ENCODE measurements at regions not wholly inside any gene's neighbourhood (a gene's known extent, or its start where the extent isn't known, plus 50 kb on each side); places are given as distances from the start of the nearest gene placed in this dataset.

DNA sequence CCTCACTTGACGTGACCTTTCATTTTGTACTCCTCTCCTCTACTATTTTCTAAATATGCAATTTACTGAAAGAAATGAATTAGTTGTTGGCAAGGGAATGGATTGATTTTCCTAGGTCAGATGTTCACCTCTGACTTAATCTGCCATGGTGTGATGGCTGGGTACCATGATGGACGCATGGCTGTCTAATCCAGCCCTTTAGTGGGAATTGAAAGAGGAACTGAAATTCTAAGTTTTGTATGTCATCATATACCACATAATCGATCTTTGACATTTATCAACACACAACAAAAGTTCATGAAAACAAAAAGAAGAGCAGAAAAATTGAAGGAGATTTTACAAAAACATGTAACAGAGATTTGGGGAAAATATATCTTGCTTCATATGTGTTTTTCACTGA is 331.3 kb upstream of the SNX7 start:
- TF ChIP-seq, protein P1, sequence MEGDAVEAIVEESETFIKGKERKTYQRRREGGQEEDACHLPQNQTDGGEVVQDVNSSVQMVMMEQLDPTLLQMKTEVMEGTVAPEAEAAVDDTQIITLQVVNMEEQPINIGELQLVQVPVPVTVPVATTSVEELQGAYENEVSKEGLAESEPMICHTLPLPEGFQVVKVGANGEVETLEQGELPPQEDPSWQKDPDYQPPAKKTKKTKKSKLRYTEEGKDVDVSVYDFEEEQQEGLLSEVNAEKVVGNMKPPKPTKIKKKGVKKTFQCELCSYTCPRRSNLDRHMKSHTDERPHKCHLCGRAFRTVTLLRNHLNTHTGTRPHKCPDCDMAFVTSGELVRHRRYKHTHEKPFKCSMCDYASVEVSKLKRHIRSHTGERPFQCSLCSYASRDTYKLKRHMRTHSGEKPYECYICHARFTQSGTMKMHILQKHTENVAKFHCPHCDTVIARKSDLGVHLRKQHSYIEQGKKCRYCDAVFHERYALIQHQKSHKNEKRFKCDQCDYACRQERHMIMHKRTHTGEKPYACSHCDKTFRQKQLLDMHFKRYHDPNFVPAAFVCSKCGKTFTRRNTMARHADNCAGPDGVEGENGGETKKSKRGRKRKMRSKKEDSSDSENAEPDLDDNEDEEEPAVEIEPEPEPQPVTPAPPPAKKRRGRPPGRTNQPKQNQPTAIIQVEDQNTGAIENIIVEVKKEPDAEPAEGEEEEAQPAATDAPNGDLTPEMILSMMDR (conservative IDR thresholded peaks at IDR 0.05; ENCODE audit: low read depth, low read length) = no peak
- TF ChIP-seq EZH2 (IDR thresholded peaks at IDR 0.05; ENCODE audit: borderline replicate concordance, low read depth, low read length, poor library complexity, severe bottlenecking) = no peak

All from A673 (cell line).